Endothelial cell of umbilical vein (primary cell): ENCODE measurements at regions not wholly inside any gene's neighbourhood (a gene's known extent, or its start where the extent isn't known, plus 50 kb on each side); places are given as distances from the start of the nearest gene placed in this dataset.

Experiments used
- BruUV-seq: library from RNA; stranded (reverse); fragments of 400-500 nt; replicated peaks from 2 replicates; lab custom pipeline; 2021; lab: Mats Ljungman, UMichigan
- CTCF ChIA-PET: fragments of 300-600, 350-600 bp; sonication (Branson Sonifier 250); formaldehyde crosslinking; loops from one replicate; lab custom pipeline; 2021; ENCODE audit warnings: antibody characterized with exemption, inconsistent platforms; lab: Charles Lee
- POLR2A ChIA-PET: fragments of 300-600, 350-600 bp; sonication (Branson Sonifier 250); formaldehyde crosslinking; loops from one replicate; lab custom pipeline; 2021; ENCODE audit warnings: antibody characterized with exemption, inconsistent platforms; lab: Charles Lee
- DNase-seq: peaks from one replicate; pipeline ENCODE4 v3.0.0-alpha.2; 2011; ENCODE audit warnings: low read depth, low spot score
- FAIRE-seq: peaks from 2 replicates; lab custom pipeline; 2011; peaks lifted over from hg19 to GRCh38; lab: Jason Lieb, UNC
- H2AFZ ChIP-seq: 2 replicates; pipeline ENCODE4 v1.6.0; 2012; ENCODE audit warnings: low read depth, low read length, control low read depth, inconsistent platforms
- H3K27ac ChIP-seq: 2 replicates; pipeline ENCODE4 v1.5.1; 2011; ENCODE audit warnings: low read depth, mild to moderate bottlenecking, control low read depth, low read length, moderate library complexity; ENCODE audit not compliant: insufficient read depth
- H3K27me3 ChIP-seq, 2 experiments: 2 replicates each; pipeline versions ENCODE4 v1.6.0 to v1.6.1; 2011; ENCODE audit warnings: low read length in 2 of 2, mixed read lengths in 1 of 2; ENCODE audit not compliant: control insufficient read depth in 2 of 2, insufficient read depth in 2 of 2
- H3K36me3 ChIP-seq, 2 experiments: 2 replicates in 1 of 2; 3 replicates in 1 of 2; pipeline ENCODE4 v1.5.1; 2011; ENCODE audit warnings: low read length in 2 of 2, mild to moderate bottlenecking in 1 of 2, moderate library complexity in 1 of 2; ENCODE audit not compliant: control insufficient read depth in 2 of 2, insufficient read depth in 2 of 2; ENCODE audit errors: extremely low read depth in 1 of 2
- H3K4me1 ChIP-seq: 3 replicates; pipeline ENCODE4 v1.5.1; 2011; ENCODE audit warnings: mild to moderate bottlenecking, low read length; ENCODE audit not compliant: control insufficient read depth, insufficient read depth; ENCODE audit errors: extremely low read depth
- H3K4me2 ChIP-seq: 2 replicates; pipeline ENCODE4 v1.6.1; 2011; ENCODE audit warnings: low read length, control low read depth, mixed read lengths; ENCODE audit not compliant: insufficient read depth
- H3K4me3 ChIP-seq, 3 experiments: fragments of 200-600 bp in 1 of 3; sonication (generic), shearing (Covaris generic) in 1 of 3; replicated peaks in 1 of 3; 2 replicates each; pipeline ENCODE4 v1.5.1; 2011 to 2016; ENCODE audit warnings: control low read depth in 3 of 3, low read length in 3 of 3, mild to moderate bottlenecking in 2 of 3, inconsistent platforms in 1 of 3, low read depth in 1 of 3, moderate library complexity in 1 of 3; ENCODE audit not compliant: insufficient read depth in 1 of 3
- H3K79me2 ChIP-seq: 2 replicates; pipeline ENCODE4 v1.6.0; 2012; ENCODE audit warnings: low read length, inconsistent platforms; ENCODE audit not compliant: control insufficient read depth, insufficient read depth
- H3K9ac ChIP-seq: replicated peaks from 2 replicates; pipeline ENCODE3; 2011; ENCODE audit warnings: low read length, control low read depth; ENCODE audit not compliant: insufficient read depth; ENCODE audit errors: extremely low read depth
- H3K9me1 ChIP-seq: replicated peaks from 3 replicates; pipeline ENCODE4 v1.6.0; 2011; ENCODE audit warnings: mild to moderate bottlenecking, low read length; ENCODE audit not compliant: control insufficient read depth, insufficient read depth; ENCODE audit errors: extremely low read depth
- H3K9me3 ChIP-seq: replicated peaks from 2 replicates; pipeline ENCODE4 v1.5.1; 2012; ENCODE audit warnings: low read length, inconsistent platforms; ENCODE audit not compliant: control insufficient read depth, insufficient read depth
- H4K20me1 ChIP-seq: replicated peaks from 2 replicates; pipeline ENCODE3; 2011; ENCODE audit warnings: mild to moderate bottlenecking, low read length; ENCODE audit not compliant: control insufficient read depth, insufficient read depth; ENCODE audit errors: extremely low read depth
- CTCF ChIP-seq, 2 donors: IDR thresholded peaks; 1 replicate in 1 of 2; 2 replicates in 1 of 2; pipeline ENCODE4 v1.5.1; 2011; ENCODE audit warnings: low read length in 2 of 2, mild to moderate bottlenecking in 2 of 2, moderate library complexity in 2 of 2, control low read depth in 1 of 2, inconsistent platforms in 1 of 2, low read depth in 1 of 2; ENCODE audit not compliant: insufficient read depth in 1 of 2; ENCODE audit errors: extremely low read depth in 1 of 2
- EZH2 ChIP-seq: IDR thresholded peaks from 2 replicates; pipeline ENCODE4 v1.6.1; 2012; ENCODE audit warnings: borderline replicate concordance, low read depth, mild to moderate bottlenecking, moderate library complexity, low read length, inconsistent platforms; ENCODE audit not compliant: severe bottlenecking
- FOS ChIP-seq: IDR thresholded peaks from 2 replicates; pipeline ENCODE4 v1.6.1; 2011; ENCODE audit warnings: mild to moderate bottlenecking, low read length, moderate library complexity, borderline replicate concordance; ENCODE audit not compliant: insufficient read depth
- GATA2 ChIP-seq: IDR thresholded peaks from 2 replicates; pipeline ENCODE4 v1.7.0; 2011; ENCODE audit warnings: low read depth, mild to moderate bottlenecking, moderate library complexity, mixed read lengths, low read length; ENCODE audit not compliant: insufficient read length, insufficient read depth
- JUN ChIP-seq: IDR thresholded peaks from 2 replicates; pipeline ENCODE4 v1.6.1; 2011; ENCODE audit warnings: borderline replicate concordance, low read depth; ENCODE audit not compliant: insufficient read length, insufficient read depth
- MAX ChIP-seq: IDR thresholded peaks from 2 replicates; pipeline ENCODE4 v1.6.1; 2011; ENCODE audit not compliant: insufficient read depth, insufficient read length
- MYC ChIP-seq: IDR thresholded peaks from one replicate; pipeline ENCODE4 v1.6.1; 2011; ENCODE audit warnings: mild to moderate bottlenecking, low read depth, low read length
- POLR2A ChIP-seq: IDR thresholded peaks from 2 replicates; pipeline ENCODE4 v1.6.1; 2012; ENCODE audit warnings: low read depth, mild to moderate bottlenecking, control low read depth, low read length
- POLR2AphosphoS5 ChIP-seq: IDR thresholded peaks from 2 replicates; pipeline ENCODE4 v1.6.1; 2012; ENCODE audit warnings: low read depth, mild to moderate bottlenecking, control low read depth, low read length, moderate library complexity; ENCODE audit not compliant: insufficient read depth
- dilution Hi-C: fragments of 300-500 bp; cut with MboI; formaldehyde crosslinking; loops from one replicate; pipeline ENCODE4 v1.15.0; 2019; ENCODE audit warnings: low sequenced_read_pairs; ENCODE audit not compliant: extremely low pct_ligation_motif_present
- intact Hi-C: fragments of 100-400 bp; cut with micrococcal nuclease; formaldehyde crosslinking; loops from one replicate; pipeline ENCODE4 v1.10.0; 2022

GRCh38 chr4:178823673-178824295 lies 1381.5 kb upstream of the AGA start:
- no TSS peak for BruUV-seq
- intact Hi-C loops = no loop called here
- DNase-seq (no peak), FAIRE-seq (no peak)
- no peaks in the 10 kb centered on the region for H4K20me1 ChIP-seq
- no peaks in the 10 kb centered on the region for H3K36me3 ChIP-seq
- no peak overlapping the region for H3K4me2 ChIP-seq
- H2AFZ ChIP-seq = no peak overlapping the region
- TF ChIP-seq MAX (no peak), EZH2 (no peak), FOS (no peak), POLR2A (no peak), JUN (no peak), POLR2AphosphoS5 (no peak), MYC (no peak), GATA2 (no peak), CTCF (IDR thresholded peaks at IDR 0.05; ENCODE audit: extremely low read depth in 1 of 2, insufficient read depth in 1 of 2, low read depth in 1 of 2, low read length in 2 of 2) (no peak)
- H3K27ac ChIP-seq = no peak overlapping the region
- no peaks in the 10 kb centered on the region for H3K9me1 ChIP-seq
- no peaks in the 10 kb centered on the region for H3K79me2 ChIP-seq
- ChIA-PET POLR2A (no interaction called here), CTCF (no interaction called here)
- no peaks in the 10 kb centered on the region for H3K27me3 ChIP-seq
- no peak overlapping the region for H3K9ac ChIP-seq
- H3K4me3 ChIP-seq = no peak overlapping the region
- dilution Hi-C loops = no loop called here
- peaks cover 2% of the 10 kb centered on the region for H3K9me3 ChIP-seq
- H3K4me1 ChIP-seq = no peaks in the 10 kb centered on the region
